ENCODE measurements at regions not wholly inside any gene's neighbourhood (a gene's known extent, or its start where the extent isn't known, plus 50 kb on each side); places are given as distances from the start of the nearest gene placed in this dataset.
A peak's percentile ranks its signal among the peaks of the same experiment; 100 is the strongest.
"Not testable (repeated sequence)": the region's sequence is repeated elsewhere in the genome, so short reads cannot be mapped to it uniquely, and the experiment has no call there.

- no peak for TF ChIP-seq CTCF (IDR thresholded peaks at IDR 0.05; ENCODE audit: low read length, missing control alignments)
- H3K4me3 ChIP-seq (replicated peaks; ENCODE audit: low read depth, low read length): no peak overlapping the region
- DNase-seq (ENCODE audit: low read depth): no peak
These were observed 69.2 kb upstream of the SSBP3 start for GRCh38 chr1:54475357-54475881.

- no peak for DNase-seq (ENCODE audit: low read depth)
- no peak overlapping the region for H3K4me3 ChIP-seq (replicated peaks; ENCODE audit: low read depth, low read length)
- no peak for TF ChIP-seq CTCF (IDR thresholded peaks at IDR 0.05; ENCODE audit: low read length, missing control alignments)
These were observed 68.4 kb upstream of the SSBP3 start for GRCh38 chr1:54474310-54475251.

- DNase-seq (ENCODE audit: low read depth): no peak
- H3K4me3 ChIP-seq (replicated peaks; ENCODE audit: low read depth, low read length): no peak overlapping the region
- TF ChIP-seq CTCF (IDR thresholded peaks at IDR 0.05; ENCODE audit: low read length, missing control alignments): no peak
These were observed 65.4 kb upstream of the SSBP3 start for GRCh38 chr1:54471588-54471987.

GRCh38 chr1:54469444-54469843, 63.2 kb upstream of the SSBP3 start:
- not testable (repeated sequence) for H3K4me3 ChIP-seq (replicated peaks; ENCODE audit: low read depth, low read length); DNase-seq (ENCODE audit: low read depth)

GRCh38 chr1:54468288-54469084, 62.3 kb upstream of the SSBP3 start:
- not testable (repeated sequence) for H3K4me3 ChIP-seq (replicated peaks; ENCODE audit: low read depth, low read length); DNase-seq (ENCODE audit: low read depth)
- peak; percentile 6 for TF ChIP-seq CTCF (IDR thresholded peaks at IDR 0.05; ENCODE audit: low read length, missing control alignments)

GRCh38 chr1:54465351-54465811, 59.2 kb upstream of the SSBP3 start:
- no peak for TF ChIP-seq CTCF (IDR thresholded peaks at IDR 0.05; ENCODE audit: low read length, missing control alignments)
- H3K4me3 ChIP-seq (replicated peaks; ENCODE audit: low read depth, low read length): no peak overlapping the region
- no peak for DNase-seq (ENCODE audit: low read depth)
